ENCODE measurements at regions not wholly inside any gene's neighbourhood (a gene's known extent, or its start where the extent isn't known, plus 50 kb on each side); places are given as distances from the start of the nearest gene placed in this dataset.

DNA sequence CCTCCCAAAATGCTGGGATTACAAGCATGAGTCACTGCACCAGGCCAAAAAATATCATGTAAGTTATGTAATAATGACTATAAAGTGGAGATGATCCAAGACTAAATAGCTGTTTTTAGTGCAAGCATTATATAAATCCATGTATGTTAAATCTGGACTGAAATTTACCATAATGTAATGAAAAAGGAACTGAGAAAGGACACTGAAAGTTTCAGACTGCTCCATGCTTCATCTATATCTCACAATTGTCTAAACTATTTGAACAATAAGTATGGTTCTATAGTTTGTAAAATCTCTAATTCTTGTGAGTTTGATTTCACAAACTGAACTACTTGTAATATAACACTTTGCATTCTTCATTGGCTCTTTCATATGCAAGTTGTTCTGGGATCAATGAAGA lies 2299.5 kb downstream of the PCDH9 start:
- Mint-ChIP-seq H3K36me3 (ENCODE audit: low read depth) (no peaks in the 10 kb centered on the region), H3K9me3 (ENCODE audit: low read depth) (no peaks in the 10 kb centered on the region), H3K4me1 (ENCODE audit: low read depth) (peaks cover 14% of the 10 kb centered on the region), H3K27ac (ENCODE audit: unreplicated experiment) (no peak overlapping the region), H3K27me3 (ENCODE audit: low read depth) (no peaks in the 10 kb centered on the region), H3K4me3 (ENCODE audit: unreplicated experiment) (no peak overlapping the region)
- DNase-seq (ENCODE audit: low spot score), result no peak
- TF ChIP-seq, protein P1, sequence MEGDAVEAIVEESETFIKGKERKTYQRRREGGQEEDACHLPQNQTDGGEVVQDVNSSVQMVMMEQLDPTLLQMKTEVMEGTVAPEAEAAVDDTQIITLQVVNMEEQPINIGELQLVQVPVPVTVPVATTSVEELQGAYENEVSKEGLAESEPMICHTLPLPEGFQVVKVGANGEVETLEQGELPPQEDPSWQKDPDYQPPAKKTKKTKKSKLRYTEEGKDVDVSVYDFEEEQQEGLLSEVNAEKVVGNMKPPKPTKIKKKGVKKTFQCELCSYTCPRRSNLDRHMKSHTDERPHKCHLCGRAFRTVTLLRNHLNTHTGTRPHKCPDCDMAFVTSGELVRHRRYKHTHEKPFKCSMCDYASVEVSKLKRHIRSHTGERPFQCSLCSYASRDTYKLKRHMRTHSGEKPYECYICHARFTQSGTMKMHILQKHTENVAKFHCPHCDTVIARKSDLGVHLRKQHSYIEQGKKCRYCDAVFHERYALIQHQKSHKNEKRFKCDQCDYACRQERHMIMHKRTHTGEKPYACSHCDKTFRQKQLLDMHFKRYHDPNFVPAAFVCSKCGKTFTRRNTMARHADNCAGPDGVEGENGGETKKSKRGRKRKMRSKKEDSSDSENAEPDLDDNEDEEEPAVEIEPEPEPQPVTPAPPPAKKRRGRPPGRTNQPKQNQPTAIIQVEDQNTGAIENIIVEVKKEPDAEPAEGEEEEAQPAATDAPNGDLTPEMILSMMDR (IDR thresholded peaks at IDR 0.05), result no peak

DNA sequence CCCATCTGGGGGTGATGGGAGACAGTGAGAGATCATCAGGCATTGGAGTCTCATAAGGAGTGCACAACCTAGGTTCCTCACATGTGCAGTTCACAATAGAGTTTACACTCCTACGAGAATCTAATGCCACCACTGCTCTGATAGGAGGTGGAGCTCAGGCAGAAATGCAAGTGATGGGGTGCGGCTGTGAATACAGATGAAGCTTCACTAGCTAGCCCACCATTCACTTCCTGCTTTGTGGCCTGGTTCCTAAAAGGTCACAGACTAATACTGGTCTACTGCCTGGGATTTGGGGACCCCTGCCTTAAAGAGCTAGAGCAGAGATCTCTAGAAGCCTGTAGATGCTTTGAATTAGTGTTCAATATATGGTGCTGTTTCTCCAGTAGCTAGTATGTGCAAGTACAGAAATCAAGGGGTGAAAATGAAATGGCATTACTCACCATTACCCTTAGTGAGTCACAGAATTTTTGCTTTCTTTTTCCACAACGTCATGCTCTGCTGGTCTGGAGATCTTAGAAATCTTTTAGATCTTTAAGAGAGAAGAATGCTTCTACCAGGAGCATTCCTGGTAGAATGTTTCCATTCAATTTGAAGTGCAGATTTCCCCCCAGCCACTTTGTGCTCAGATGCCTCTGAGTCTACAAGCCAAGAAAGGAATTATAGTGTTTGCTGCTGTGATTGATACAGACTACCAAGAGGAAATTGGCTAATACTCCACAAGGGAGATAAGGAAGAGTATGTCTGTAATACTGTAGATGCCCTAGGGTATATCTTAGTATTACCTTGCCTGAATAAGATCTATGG lies 2301.2 kb downstream of the PCDH9 start:
- H3K27ac Mint-ChIP-seq (ENCODE audit: unreplicated experiment), result peak overlapping the region; percentile 35
- no peaks in the 10 kb centered on the region for H3K9me3 Mint-ChIP-seq (ENCODE audit: low read depth)
- DNase-seq (ENCODE audit: low spot score), result no peak
- no peaks in the 10 kb centered on the region for H3K27me3 Mint-ChIP-seq (ENCODE audit: low read depth)
- TF ChIP-seq, protein P1 (IDR thresholded peaks at IDR 0.05), result no peak
- H3K4me3 Mint-ChIP-seq (ENCODE audit: unreplicated experiment), result no peak overlapping the region
- peaks cover 14% of the 10 kb centered on the region for H3K4me1 Mint-ChIP-seq (ENCODE audit: low read depth)
- H3K36me3 Mint-ChIP-seq (ENCODE audit: low read depth), result no peaks in the 10 kb centered on the region

DNA sequence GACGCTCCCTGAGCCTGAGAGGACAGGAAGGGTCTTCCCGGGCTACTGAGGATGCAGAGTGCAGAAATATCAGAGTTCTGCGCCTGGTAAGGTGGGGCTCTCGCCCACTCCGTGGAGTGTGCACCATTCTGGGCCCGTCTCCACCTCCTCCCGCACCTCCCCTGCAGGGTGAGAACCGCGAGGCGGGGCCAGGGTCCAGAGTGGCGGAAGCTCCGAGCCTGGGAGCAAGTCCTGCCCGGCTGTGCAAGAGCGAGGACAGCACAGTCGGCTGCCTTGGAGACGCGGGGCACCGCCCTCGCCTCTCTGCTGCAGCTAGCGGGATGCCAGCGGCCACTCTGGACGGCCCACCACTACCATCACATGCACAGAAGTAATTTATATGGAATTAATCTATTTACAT lies 2304.4 kb downstream of the PCDH9 start:
- no peak overlapping the region for H3K27ac Mint-ChIP-seq (ENCODE audit: unreplicated experiment)
- no peaks in the 10 kb centered on the region for H3K36me3 Mint-ChIP-seq (ENCODE audit: low read depth)
- H3K4me3 Mint-ChIP-seq (ENCODE audit: unreplicated experiment), result no peak overlapping the region
- TF ChIP-seq, protein P1 (IDR thresholded peaks at IDR 0.05), result no peak
- peaks cover 14% of the 10 kb centered on the region for H3K4me1 Mint-ChIP-seq (ENCODE audit: low read depth)
- no peaks in the 10 kb centered on the region for H3K9me3 Mint-ChIP-seq (ENCODE audit: low read depth)
- H3K27me3 Mint-ChIP-seq (ENCODE audit: low read depth), result no peaks in the 10 kb centered on the region
- peak; percentile 84 for DNase-seq (ENCODE audit: low spot score)

DNA sequence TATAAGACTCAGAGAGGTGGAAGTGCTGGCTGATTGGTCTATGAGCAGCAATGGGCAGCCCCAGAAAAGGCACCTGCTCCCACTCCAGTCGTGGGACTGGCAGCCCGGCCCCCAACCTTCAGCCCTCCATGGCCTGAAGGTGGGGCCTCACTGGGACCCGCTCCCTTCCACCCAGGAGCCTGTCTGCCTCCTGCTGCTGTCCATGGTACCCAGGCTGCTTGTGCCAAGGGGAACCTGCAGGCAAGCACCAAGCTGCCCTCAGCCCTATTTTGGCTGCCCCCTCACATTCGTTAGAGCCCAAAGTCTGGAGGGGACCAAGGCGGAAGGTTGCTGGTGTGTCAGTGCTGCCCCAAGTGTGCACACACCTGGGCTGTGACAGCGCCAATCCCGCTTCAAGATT lies 2304.9 kb downstream of the PCDH9 start:
- H3K4me3 Mint-ChIP-seq (ENCODE audit: unreplicated experiment), result no peak overlapping the region

DNA sequence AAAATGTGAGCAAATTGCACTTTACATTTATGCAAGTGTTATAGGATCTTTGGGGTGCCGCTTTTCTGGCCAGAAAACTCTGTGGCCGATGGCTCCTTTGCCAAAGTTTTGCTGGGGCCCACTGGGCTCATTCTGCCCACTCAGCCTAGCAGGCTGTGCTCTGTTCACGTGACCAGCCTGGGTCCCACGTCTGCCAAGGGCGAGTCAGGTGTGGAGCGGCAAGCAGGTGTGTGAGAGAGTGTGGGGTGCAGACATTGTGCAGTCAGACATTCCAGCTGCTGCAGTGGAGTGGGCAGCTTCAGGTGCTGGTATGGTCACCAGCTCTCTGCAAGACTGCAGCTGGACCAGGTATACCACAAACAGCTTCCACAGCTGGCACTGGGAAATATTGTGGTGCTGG lies 2305.7 kb downstream of the PCDH9 start:
- H3K4me1 Mint-ChIP-seq (ENCODE audit: low read depth), result peaks cover 8% of the 10 kb centered on the region
- H3K36me3 Mint-ChIP-seq (ENCODE audit: low read depth), result no peaks in the 10 kb centered on the region
- no peak overlapping the region for H3K4me3 Mint-ChIP-seq (ENCODE audit: unreplicated experiment)
- H3K9me3 Mint-ChIP-seq (ENCODE audit: low read depth), result no peaks in the 10 kb centered on the region
- DNase-seq (ENCODE audit: low spot score), result no peak
- no peaks in the 10 kb centered on the region for H3K27me3 Mint-ChIP-seq (ENCODE audit: low read depth)
- TF ChIP-seq, protein P1 (IDR thresholded peaks at IDR 0.05), result no peak
- no peak overlapping the region for H3K27ac Mint-ChIP-seq (ENCODE audit: unreplicated experiment)

More for the DNA sequence above, 2304.9 kb downstream of the PCDH9 start:
- Mint-ChIP-seq H3K36me3 (ENCODE audit: low read depth) (no peaks in the 10 kb centered on the region), H3K27me3 (ENCODE audit: low read depth) (no peaks in the 10 kb centered on the region), H3K4me1 (ENCODE audit: low read depth) (peaks cover 14% of the 10 kb centered on the region), H3K9me3 (ENCODE audit: low read depth) (no peaks in the 10 kb centered on the region), H3K27ac (ENCODE audit: unreplicated experiment) (no peak overlapping the region)
- TF ChIP-seq, protein P1 (IDR thresholded peaks at IDR 0.05), result no peak
- peak; percentile 80 for DNase-seq (ENCODE audit: low spot score)
